ENCODE measurements at regions not wholly inside any gene's neighbourhood (a gene's known extent, or its start where the extent isn't known, plus 50 kb on each side); places are given as distances from the start of the nearest gene placed in this dataset.
A peak's percentile ranks its signal among the peaks of the same experiment; 100 is the strongest.
"Not testable (repeated sequence)": the region's sequence is repeated elsewhere in the genome, so short reads cannot be mapped to it uniquely, and the experiment has no call there.

DNA sequence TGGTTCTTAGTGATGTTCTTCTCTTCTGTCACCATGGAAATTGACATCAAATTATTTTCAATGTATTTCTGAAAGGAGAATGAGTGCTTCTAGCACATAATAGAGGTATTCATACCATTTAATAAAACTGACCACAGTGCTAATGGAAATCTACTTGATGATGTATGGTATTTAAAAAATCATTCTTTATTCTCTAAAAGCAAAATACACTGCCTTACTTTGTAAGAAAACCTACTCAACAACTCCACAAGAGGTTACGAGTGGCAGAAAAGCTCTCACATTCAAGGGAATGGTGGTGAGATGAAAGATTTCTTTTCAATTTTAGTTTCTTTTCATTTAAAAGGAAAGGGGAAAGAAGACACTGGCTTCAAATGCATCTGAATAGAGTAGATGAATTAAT, 382.3 kb upstream of the CHST9 start:
- no peak for DNase-seq

DNA sequence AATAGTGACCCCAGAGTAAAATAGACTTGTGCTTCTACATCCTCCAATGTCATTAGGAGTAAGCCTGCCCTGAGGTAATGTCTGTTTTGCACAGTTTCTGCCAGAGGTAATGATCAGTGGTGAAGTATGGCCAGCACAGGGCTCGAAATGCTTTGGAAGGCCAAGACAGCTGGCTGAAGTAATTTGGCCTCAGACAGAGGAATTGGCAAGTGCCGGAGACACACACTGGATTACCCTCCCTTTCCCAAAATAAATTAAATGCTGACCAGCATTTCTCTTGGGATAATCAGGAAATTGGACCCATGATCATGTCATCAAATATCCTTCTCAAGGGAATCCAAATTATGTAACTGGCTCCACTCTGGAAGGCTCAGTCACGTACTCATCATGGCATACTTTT, 379.0 kb upstream of the CHST9 start:
- no peak for DNase-seq

DNA sequence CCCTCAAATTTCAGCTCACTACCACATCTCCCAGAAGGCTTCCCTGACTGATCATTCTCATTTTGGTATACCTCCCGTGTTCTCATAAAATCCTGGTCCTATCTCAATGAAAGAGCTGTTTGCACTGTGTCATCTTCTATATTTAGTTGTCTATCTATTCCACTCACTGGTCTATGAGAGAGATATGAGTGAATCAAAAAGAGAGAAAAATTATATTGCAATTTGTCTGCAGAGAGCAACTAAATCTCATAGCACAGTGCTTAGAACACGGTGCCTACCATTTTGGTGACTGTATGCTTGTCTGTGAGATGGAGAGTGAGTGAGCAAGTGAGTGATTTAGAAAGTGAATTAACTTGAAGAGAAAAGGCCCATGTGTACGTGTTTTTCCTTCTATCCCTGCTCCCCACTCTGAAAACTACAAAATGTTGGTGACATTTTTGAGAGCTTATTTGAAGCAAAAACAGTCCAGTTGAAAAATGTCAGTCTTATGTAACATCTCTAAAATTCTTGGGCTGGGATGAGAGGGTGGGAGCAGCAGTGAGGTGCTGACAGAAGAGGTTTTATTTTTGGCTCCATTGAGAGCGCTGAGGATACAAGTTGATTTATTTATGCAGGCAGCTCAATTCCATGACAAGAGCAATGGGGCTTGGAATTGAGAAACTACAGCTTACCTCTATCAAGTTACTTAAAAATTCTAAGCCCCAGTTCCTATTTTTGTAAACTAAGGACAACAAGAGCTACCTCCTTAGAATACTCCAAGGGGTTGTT, 373.5 kb upstream of the CHST9 start:
- DNase-seq = no peak

DNA sequence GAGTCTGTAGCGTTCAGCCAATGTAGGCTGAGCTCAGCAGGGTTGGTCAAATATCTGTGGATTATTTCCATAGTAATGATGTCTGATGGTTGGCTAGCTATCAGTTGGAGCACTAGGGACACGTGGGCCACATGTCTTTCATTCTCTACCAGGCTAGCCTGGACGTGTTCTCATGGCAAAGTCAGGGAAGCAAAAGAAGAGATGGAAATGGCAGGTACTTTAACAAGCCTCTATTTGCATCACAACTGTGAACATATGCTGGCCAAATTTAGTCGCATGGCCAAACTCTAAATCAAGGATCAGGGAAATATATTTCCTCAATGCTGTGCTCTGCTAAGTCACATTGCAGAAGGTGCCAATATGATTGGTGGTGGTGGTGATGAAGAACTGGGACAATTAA, 371.6 kb upstream of the CHST9 start:
- DNase-seq = no peak

DNA sequence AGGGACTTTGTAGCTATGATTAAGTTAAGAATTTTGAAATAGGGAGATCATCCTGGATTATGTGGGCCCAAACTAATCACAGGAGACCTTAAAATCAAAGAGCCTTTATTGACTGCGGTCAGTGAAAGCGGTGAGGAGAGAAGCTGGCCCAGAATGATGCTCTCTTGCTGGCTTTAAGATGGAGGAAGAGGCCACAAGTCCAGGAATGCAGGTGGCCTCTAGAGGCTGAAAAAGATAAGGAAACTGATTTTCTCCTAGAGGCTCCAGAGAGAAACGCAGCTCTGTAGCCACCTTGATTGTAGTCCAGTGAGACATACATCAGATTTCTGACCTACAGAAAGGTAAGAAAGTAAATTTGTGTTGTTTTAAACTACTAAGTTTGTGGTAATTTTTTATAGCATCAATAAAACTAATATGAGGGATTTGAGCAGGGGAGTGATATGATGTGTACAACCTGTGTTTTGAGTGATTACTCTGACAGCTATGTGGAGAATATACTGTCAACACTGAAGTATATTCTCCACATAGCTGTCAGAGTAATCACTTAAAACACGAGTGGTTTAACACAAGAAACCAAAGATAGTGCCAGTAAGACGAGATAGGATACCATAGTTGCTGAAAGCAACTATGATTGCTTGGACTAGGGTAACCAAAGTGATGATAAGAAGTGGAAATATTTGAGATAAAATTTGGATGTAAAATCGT, 364.4 kb upstream of the CHST9 start:
- no peak for DNase-seq

DNA sequence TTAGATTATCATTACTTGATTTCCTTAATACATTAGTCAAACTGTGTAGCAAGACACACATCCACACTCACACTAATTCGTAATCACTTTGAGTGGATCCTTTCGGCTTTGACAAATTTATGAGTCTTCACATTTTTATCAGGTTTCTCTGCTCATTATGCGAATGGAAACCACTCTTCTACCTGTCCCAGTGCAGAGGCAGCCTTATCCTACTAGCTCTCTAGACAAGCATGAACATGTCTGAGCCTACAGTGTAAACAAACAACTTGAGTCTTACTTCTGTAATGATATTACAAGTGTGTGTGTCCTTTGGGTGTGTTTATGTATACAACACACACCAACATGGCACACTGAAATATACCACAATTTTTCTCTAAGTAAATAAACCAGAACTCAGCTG, 361.9 kb upstream of the CHST9 start:
- DNase-seq = no peak

DNA sequence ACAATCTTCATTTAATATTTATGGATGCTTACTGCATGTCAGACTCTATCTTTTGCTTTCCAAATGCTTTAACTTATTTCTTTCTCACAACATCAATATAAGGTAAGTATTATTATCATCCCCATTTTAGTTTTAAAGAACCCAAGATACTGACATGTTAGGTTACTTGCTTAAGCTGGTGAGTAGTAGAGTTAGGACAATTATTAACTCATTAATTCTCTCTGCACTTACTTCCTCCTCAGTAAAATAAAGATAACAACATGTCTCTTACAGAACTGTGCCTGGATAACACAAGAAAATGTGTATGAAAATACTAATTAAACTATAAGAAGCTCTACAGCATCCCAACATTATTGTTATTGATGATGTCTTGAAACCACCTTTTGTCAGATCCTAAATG, 359.1 kb upstream of the CHST9 start:
- no peak for DNase-seq

DNA sequence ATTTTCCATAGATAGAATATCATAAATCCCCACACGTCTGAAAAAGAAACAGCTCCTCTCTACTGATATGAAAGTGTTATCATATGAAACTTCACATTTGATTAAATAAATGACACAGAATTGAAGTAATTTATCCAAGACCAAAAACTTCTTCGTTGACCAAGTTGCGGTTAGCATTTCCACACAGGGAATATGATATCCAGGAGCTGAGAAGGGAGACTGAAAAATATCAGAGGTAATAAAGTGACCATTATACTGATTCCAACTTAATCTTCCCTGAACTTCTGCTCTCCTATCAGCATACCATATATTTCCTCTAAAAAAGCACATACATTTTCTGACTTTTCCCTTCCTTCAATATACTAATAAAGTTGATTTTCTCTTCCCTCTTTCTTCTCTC, 356.2 kb upstream of the CHST9 start:
- no peak for DNase-seq

DNA sequence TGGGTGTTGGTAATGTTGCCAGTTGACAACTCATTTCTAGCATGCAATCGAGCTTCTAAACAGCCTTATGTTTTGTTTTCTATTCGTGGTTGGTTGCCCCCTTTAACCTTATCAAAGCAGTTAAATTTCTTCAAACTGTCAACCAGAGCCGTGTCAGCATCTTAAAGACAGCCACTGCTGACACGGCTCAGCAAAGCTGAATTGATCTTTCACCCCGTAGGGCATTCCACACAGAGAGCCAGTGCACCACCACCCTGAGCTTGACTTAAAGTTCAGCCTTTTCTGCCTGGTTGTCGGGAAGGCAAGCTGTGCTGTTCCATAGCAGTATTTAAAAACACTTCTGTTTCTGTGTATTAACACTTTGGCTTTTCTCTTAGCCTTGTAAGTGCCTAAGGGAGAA, 355.0 kb upstream of the CHST9 start:
- DNase-seq = no peak

DNA sequence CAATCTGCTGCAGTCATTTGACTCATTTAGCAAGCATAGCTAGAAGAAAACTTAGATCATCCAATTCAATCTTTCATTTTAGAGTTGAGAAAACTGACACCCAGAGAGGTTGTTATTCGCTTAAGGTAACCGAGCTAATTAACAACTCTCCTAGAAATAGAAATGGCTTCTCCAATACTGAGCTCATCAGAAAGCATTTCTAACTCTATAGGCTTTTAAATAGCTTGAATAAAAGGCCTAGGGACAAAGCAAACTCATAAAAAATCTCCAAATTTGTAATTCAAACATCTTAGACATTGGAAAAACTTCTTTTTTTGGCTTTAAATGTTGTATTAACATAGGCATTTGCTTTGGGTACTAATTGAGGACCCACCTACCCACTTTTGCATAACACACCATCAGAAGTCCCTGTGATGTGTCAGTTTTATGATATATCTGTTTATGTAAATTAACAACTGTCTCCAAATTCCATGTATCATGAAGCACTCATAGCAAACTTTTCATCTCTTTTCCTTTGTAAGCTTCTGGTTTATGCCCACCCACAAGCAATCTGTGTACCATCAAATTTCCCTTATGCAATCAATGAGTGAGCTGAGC, 343.9 kb upstream of the CHST9 start:
- no peak for DNase-seq

DNA sequence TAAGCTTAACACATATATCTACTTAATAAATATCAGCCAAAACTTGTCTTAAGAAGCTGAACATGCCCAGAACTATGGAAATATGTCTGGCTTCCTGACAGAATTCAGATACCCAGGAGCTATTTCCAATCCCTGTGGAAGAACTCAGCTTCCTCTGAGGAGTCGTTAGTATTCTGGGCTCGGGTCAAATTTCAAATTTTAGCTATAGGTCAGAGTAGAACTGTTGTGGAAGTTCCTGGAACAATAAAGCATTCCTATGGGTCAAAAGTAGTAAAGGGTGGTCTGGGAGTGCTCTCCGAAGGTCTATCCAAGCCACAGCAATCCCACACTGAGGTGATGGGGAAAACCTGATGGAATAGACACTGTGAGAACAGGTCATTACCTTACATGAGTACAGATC, 342.7 kb upstream of the CHST9 start:
- peak; percentile 15 for DNase-seq

DNA sequence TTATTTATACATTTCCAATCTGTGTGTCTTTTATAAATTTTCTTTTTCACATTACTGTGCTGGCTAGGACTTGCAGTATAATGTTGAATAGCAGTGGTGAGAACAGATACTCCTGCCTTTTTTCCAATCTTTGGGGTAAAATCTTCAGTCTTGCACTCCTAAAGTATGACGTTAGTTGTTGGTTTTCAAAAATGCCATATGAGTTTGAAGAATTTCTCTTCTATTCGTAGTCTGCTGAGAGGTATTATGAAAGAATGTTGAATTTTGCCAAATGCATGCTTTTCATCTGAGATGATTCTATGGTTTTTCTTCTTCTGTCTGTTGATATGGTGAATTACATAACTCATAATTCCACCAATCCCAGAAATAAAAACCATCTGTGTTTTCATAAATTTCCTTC, 335.3 kb upstream of the CHST9 start:
- DNase-seq = no peak

DNA sequence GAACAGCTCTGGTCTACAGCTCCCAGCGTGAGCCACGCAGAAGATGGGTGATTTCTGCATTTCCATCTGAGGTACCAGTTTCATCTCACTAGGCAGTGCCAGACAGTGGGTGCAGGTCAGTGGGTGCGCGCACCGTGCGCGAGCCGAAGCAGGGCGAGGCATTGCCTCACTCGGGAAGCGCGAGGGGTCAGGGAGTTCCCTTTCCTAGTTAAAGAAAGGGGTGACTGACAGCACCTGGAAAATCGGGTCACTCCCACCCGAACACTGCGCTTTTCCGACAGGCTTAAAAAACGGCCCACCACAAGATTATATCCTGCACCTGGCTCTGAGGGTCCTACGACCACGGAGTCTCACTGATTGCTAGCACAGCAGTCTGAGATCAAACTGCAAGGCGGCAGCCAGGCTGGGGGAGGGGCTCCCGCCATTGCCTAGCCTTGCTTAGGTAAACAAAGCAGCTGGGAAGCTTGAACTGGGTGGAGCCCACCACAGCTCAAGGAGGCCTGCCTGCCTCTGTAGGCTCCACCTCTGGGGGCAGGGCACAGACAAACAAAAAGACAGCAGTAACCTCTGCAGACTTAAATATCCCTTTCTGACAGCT, 325.0 kb upstream of the CHST9 start:
- DNase-seq = not testable (repeated sequence)

DNA sequence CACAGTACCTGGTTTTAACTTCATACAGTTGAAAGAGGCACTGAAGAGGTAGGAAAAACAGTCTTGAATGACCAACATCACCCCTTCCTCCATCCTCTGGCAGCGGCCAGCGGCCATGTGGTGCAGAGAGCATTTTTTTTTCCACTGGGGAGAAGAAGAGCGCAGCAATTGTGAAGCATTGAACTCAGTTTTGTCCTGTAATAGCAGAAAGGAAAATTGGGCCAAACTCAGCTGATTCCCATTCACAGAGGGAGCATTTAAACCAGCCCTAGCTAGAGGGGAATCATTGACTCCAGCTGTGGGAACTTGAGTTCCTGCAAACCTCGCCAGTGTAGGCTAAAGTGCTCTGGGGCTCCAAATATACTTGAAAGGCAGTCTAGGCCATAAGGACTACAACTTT, 316.6 kb upstream of the CHST9 start:
- DNase-seq = peak; percentile 46

DNA sequence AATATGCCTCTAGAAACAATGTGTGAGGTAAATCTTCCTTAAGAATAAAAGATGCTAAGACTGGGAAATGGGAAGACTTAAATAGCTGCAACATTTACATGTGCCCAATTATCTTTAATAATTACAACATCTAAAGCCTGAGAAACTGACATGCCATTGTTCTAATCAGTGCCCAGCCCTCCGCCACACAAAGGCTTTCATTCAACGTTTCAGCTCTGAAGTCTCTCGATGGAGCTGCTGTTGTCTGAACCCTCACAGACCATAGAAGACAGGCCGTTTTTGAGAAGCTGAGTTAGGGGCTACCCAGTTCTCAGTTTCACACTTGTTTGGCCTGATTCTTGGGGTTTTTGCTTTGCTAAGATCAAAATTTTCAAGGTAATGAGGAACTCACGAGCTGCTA, 315.4 kb upstream of the CHST9 start:
- DNase-seq = no peak

DNA sequence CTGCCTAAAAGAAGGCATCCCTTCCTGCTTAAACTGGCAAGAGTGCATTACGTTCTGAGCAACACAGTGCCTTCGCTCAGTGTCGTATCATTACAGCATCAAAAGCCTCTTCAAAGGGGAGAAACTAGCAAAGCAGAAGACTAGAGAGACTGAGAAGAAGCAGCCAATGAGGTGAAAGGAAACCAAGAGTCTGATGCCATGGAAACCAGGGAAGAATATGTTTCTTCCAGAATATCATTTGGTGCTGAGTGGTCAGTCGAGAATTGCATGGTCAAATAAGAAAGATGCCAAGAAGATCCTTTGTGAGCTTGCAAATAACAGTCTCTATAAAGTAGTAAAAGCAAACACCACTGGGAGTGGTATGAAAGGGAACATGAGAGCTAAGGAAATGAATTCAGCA, 312.1 kb upstream of the CHST9 start:
- DNase-seq = peak; percentile 7

DNA sequence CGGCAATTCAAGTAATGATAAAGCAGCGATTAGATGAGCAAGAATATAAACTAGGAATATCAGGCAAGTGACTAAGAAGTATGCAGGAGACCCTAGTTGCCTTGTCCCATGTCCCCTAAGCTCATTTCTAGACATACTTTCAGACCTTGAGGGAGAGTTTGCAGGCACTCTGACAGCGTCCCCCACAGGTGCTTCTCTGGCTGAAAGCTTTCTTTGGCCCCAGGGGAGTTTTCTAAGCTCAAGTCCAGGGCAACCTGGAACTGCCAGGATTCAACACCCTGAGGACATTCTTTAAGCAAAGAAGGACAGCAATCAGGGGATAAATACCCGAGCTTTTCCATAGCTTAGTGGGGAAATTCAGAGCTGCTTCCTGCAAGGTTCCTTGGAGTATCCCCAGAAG, 308.1 kb upstream of the CHST9 start:
- no peak for DNase-seq

DNA sequence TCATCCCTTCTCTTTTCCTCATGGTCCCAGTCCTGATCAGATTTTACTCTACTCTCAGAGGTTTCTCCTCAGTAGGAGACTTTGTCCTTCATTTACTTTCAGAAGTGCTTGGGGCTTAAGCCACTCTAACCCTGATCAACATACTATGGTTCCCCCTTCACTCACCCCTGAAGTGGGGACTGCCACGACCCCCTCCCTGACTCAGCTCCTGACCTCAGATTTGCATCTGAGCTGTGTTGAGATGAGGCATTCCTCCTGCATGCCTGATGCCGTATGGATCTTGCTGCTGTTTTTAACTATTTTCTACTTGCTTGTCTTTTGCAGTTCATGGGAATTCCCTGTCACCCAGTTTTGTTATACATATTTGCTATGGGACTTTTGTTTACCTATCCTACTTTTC, 306.7 kb upstream of the CHST9 start:
- no peak for DNase-seq

DNA sequence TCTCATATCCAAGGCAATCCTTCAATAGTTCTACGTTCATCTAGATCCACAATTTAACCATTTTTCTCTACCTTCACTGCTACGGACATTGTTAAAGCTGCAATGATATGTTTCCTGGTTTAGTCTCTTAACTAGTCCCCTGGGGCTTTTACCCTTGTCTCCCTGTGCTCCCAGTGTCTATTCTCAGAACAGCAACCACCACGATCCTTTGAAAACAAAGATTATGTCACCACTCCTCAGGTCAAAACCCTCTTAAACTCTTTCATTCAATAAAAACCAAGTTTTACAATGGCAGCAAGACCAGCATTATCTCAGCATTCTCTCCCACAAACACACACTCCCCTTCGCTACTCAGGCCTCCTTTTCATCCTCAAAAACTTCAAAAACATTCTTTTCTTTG, 298.2 kb upstream of the CHST9 start:
- DNase-seq = no peak

DNA sequence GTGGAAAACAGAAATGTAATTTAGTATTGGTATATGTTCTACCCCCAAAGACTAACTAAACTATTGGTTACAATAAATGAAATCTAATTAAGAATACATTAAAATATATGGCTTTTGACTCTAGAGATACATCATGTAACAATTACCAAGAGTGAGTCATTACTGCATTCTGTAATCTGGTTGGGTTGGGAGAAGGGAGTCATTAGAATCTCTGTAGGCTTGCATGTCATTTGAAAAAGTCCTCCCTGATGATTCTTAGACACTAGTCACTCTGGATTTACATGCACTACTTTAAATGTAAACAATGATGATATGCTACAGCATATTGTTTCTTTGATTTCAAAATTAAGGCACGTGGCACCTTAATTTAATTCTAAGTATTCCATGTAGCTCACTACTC, 293.4 kb upstream of the CHST9 start:
- no peak for DNase-seq

DNA sequence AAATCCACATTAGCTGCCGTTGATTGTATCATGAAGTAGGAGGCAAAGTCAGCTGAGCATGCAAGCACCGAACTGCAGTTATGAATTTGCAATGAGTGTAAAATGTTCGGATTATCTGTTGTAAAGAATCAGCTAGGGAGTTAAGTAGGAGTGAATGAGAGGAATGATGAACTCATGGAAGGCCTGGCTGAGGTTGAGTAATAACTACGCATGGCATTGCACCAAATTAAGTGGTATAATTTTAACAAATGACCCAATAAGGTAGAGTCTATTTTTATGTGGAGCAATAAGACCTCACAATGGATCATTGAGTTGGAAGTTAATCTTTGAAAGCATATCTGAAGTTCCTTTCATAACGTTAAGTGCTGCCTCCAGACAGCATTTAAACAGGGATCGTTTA, 288.2 kb upstream of the CHST9 start:
- no peak for DNase-seq

DNA sequence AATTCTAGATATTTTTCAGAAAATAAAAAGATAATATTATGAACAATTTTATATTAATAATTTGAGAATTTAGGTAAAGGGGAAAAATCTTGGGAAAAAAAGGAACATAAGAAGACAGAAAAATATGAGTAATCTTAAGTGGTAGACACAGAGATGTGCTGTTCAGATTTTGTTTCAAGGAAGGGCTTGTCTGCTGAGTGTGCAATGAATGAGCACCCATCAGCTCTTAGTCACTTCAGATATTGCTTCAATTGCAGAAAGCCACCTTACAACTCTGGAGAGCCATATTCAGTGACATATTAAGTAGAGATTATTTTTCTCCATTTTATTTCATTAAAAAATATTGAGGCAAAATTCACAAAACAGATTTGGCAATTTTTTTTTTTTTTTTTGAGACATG, 282.0 kb upstream of the CHST9 start:
- DNase-seq = no peak

DNA sequence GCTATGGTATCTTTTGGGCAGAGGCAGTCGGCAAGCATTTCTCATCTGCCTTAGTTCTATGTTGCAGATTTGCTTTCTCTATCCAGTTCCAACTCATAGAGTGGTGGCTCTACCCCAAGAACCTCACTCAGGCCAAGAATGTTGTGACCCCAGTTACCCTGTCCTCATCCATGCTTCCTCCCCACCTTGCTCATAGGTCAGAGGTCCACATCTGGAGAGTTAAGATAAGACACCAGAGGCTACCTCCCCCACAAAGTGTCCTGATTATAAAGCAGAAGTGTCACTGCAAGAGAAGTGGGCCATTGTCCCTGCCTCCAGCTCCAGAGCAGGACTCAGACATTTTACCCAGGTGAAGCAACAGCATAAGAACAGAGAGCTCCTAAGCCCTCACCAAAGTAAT, 276.8 kb upstream of the CHST9 start:
- DNase-seq = no peak

DNA sequence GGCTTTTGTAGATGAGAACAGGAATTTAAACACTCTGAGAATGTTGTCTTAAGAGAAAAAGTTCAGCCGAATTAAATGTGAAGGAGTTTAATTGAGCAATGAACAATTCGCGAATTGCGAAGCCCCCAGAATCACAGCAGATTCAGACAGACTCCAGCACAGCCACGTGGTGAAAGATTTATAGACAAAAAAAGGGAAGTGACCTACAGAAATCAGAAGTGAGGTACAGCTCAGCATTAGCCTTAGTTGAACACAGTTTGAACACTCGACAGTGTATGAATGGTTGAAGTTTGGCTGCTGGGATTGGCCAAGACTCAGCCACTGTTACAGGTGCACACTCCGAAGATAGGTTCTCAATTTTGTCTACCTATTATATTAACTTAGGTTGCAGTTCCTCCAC, 264.0 kb upstream of the CHST9 start:
- no peak for DNase-seq

All from hindlimb muscle (tissue), 1 donor.